HL-60/S4 treated with retinoic acid at 250 ng/mL for 4 days and 3 days (cell line): ENCODE measurements at regions not wholly inside any gene's neighbourhood (a gene's known extent, or its start where the extent isn't known, plus 50 kb on each side); places are given as distances from the start of the nearest gene placed in this dataset.

Source experiments
- in situ Hi-C: fragments of 300-500 bp; cut with MboI; formaldehyde crosslinking; loops from 2 replicates; pipeline ENCODE4 v1.7.0; 2022; ENCODE audit warnings: low sequenced_read_pairs

- in situ Hi-C loops: no loop called here
Measured at GRCh38 chr6:28727559-28728211, 196.1 kb downstream of the TRIM27 start.

- in situ Hi-C loops: no loop called here
Measured at GRCh38 chr6:28729501-28730402, 194.0 kb downstream of the TRIM27 start.

GRCh38 chr6:28732052-28732451 lies 191.7 kb downstream of the TRIM27 start:
- in situ Hi-C loops: no loop called here

- in situ Hi-C loops: no loop called here
Measured at GRCh38 chr6:28734443-28734959, 189.3 kb downstream of the TRIM27 start.

DNA sequence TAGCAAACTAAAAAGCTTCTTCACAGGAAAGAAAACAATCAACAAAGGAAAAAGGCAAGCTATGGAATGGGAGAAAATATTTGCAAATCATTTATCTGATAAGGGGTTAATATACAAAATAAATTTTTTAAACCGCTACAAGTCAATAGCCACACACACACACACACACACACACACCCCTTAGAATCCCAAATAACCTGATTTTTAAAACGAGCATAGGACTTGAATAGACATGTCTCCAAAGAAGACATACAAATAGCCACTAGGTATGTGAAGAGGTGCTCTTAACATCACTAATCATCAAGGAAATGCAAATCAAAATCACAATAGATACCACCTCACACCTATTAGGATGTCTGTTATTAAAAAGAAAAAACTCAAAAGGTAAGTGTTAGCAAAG lies 187.7 kb downstream of the TRIM27 start:
- in situ Hi-C loops: no loop called here

GRCh38 chr6:28737750-28738395 lies 185.9 kb downstream of the TRIM27 start:
- in situ Hi-C loops: no loop called here

- in situ Hi-C loops: no loop called here
Measured at GRCh38 chr6:28738396-28738765, 185.4 kb downstream of the TRIM27 start.

DNA sequence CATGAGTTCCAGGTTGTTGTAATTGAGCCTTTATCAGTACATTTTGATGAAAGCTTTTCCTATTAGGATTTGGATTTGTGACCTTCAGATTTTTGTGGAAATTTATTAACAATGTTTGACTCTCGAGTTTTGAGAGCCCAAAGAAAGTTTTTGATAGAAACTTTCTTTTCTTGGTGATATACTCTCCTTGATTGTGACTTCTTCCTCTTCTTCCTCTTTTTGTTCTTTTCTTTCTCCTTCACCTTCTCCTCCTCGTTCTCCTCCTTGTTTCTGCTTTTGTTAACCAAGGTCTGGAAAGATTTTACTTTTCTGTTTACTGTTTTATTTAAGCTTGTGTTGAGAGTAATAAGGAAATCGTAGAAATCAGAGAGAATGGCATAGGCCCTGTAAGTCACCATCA lies 182.4 kb downstream of the TRIM27 start:
- in situ Hi-C loops: no loop called here

DNA sequence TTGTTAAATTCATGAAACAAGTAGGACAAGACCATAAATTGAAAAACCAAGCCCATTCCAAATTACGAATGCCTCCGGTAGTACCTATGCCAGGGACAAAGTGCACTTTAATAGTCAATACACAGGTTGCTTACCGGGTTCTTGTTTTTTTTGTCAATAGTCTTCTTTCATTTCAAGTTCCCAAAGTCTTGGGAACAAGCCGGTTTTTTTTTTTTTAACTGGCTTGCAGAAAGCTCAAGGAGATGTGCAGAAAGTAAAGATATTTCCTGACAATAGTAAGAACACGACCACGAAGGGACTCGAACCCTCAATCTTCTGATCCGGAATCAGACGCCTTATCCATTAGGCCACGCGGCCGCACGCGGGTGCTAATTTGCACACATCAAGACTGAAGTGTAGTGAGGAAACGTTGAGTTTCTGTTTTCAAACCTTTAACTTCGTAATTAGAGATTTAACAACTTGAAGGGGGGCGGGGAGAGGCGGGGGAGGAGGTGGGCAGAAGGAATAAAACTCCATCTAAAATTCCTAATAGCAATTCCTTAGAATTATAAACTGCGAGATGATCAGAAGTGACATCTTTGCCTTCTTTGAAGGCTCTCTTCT lies 181.0 kb downstream of the TRIM27 start:
- in situ Hi-C loops: no loop called here

DNA sequence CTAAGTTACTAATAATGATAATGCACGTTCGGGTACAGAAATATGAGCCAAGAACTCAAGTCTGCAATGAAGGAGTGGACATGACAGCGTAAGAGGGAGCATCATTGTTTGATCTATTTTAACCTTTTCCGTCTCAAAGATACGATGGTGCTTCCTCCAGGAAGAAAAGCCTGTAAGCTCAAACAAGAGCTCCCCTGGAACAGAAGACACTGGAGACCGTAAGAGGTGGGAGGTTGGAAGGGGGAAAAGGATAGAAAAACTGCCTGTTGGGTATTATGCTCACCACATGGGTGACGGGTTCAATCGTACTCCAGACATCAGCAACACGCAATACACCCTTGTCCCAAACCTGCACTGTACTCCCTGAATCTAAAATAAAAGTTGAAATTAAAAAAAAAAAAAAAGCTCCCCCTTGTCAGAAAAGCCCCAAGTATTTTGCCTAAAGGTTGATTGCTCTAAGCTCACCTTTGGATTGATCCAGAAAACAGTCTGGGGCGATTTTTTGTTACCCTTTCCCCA lies 180.5 kb downstream of the TRIM27 start:
- in situ Hi-C loops: no loop called here

DNA sequence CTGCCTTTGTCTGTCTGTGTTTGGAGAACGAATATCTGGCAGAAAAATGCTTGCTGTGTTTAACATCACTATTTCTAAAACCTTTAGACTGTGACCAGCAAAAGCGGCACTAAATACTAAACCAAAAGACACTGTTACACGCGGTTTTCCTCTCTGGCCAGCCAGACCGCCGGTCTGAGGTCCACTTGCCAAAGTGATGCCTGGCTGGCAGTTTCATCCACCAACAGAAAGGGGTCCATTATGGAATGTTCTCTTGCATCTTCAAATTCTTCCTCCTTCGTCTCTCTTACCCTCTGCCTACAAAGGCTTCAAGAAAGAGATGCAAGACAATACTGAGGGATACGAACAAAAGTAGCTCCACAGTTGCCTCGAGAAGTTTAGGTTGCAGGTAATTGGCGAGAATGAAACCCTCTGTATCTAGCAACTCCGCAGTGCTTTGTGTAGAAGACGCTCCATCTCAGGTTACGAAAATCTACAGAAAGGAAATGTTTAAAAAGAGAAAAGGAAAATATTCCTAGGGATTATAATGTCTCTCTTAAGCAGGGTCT lies 176.6 kb downstream of the TRIM27 start:
- in situ Hi-C loops: no loop called here

DNA sequence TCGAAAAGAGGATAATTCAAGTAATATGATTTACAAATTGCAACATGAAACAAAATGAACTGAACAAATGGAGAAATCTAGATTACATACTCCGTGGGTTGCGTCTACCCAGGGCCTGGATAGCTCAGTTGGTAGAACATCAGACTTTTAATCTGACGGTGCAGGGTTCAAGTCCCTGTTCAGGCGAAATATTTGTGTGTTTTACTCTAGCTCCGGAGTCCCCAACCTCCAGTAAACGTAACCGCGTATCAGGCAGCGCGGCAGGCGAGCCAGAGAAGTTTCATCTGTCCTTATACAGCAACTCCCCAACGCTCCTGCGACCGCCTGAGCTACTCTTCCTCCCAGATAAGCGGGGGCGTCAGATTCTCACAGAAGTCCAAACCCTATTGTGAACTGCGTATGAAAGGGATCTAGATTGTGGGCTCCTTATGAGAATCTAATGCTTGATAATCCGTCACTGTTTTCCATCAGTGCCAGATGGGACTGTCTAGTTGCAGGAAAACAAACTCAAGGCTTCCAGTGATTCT lies 176.1 kb downstream of the TRIM27 start:
- in situ Hi-C loops: no loop called here

DNA sequence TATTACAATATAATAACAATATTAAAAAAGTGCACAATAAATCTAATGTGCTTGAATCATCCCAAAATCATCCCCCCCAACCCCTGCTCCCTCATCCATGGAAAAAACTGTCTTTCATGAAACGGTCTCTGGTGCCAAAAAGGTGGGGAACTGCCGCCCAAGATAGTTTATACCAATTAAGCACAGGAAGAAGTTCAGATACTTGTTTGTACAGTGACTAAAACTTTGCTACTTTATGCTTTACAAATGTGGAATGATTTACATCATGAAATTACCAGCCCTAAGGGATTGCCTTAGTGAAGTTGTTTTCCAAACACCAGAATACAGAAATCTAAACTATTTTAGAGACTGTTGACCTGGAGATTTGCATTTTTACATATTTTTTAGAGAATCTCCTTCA lies 175.6 kb downstream of the TRIM27 start:
- in situ Hi-C loops: no loop called here

GRCh38 chr6:28750926-28751458 lies 172.8 kb downstream of the TRIM27 start:
- in situ Hi-C loops: no loop called here

GRCh38 chr6:28751514-28751913 lies 172.3 kb downstream of the TRIM27 start:
- in situ Hi-C loops: no loop called here

DNA sequence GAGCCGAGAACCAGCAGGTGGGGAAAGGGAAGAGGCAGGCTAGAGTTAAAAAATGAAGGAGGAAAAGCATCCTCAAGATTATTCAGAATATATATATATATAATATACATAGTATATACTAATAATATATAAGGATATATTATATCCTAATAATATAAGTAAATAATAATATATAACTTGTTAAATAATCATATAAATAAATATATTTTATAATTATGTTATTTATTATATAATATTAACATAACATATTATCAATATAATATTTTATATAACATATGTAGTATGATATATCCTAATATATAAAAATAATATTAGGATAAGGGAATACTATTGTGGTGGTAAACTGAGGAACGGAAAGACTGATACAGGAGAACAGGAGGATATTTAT lies 171.8 kb downstream of the TRIM27 start:
- in situ Hi-C loops: no loop called here

DNA sequence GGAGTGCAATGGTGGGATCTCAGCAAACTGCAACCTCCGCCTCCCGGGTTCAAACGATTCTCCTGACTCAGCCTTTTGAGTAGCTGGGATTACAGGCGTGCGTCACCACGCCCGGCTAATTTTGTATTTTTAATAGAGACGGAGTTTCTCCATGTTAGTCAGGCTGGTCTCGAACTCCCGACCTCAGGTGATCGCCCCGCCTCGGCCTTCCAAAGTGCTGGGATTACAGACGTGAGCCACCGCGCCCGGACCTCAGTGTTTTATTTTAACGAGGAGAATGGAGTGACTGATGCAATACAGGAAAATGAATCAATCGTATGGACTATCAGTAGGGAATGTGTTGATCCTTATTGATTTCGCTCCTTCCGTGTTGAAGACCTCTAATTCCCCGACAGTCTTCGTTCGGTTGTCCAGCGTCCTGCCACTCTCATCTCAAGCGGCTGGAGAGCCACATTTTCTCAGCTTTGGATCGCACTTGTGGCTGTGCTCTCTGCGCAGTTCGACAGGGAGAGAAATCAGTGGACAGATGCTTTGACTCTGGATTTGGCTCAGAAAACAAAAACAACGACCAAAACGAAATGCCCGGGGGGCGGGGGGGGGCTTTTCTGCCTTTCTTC lies 166.2 kb downstream of the TRIM27 start:
- in situ Hi-C loops: no loop called here

- in situ Hi-C loops: no loop called here
Measured at GRCh38 chr6:28758046-28758817, 165.6 kb downstream of the TRIM27 start.

DNA sequence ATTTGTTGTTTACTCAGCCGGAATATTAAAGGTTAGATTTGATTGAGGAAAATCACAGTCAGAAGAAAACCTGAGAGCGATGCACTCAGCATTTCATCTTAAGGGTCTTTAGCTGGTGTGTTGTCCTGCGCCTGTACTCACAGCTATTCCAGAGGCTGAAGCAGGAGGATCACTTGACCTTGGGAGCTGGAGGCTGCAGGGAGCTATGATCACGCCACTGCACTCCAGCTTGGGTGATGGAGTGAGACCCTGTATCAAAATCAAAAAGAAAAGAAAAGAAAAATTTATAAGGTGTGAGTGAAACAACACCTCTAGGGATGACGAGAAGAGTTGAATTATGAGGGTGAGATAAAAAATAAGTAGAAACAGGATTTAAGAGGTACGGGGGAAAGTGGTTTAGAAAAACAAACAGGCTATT lies 165.0 kb downstream of the TRIM27 start:
- in situ Hi-C loops: no loop called here
